GM19397 (cell line): ENCODE measurements at regions not wholly inside any gene's neighbourhood (a gene's known extent, or its start where the extent isn't known, plus 50 kb on each side); places are given as distances from the start of the nearest gene placed in this dataset.

ENCODE experiments used
- ATAC-seq: cut with Tn5 transposase; IDR thresholded peaks from one replicate; pipeline ENCODE4 v1.9.1; 2021; ENCODE audit warnings: mild to moderate bottlenecking, moderate library complexity; ENCODE audit not compliant: unreplicated experiment

- no peak for ATAC-seq
These were observed 204.8 kb upstream of the HS6ST1 start for GRCh38 chr2:128523457-128523856.

- ATAC-seq, result no peak
These were observed 205.5 kb upstream of the HS6ST1 start for GRCh38 chr2:128524183-128524582.

GRCh38 chr2:128525653-128526052 lies 207.0 kb upstream of the HS6ST1 start:
- ATAC-seq, result no peak

- ATAC-seq, result no peak
These were observed 207.8 kb upstream of the HS6ST1 start for GRCh38 chr2:128526455-128526976.

- no peak for ATAC-seq
These were observed 209.5 kb upstream of the HS6ST1 start for GRCh38 chr2:128528133-128528532.

GRCh38 chr2:128530025-128530573 lies 211.4 kb upstream of the HS6ST1 start:
- ATAC-seq, result no peak

GRCh38 chr2:128531856-128532255 lies 213.2 kb upstream of the HS6ST1 start:
- ATAC-seq, result no peak

- no peak for ATAC-seq
These were observed 214.4 kb upstream of the HS6ST1 start for GRCh38 chr2:128533101-128533500.

GRCh38 chr2:128534688-128535392 lies 216.2 kb upstream of the HS6ST1 start:
- ATAC-seq, result no peak

GRCh38 chr2:128535953-128536352 lies 217.3 kb upstream of the HS6ST1 start:
- ATAC-seq, result no peak

- ATAC-seq, result no peak
These were observed 218.4 kb upstream of the HS6ST1 start for GRCh38 chr2:128536925-128537620.

GRCh38 chr2:128537646-128538045 lies 219.0 kb upstream of the HS6ST1 start:
- no peak for ATAC-seq

GRCh38 chr2:128538396-128538795 lies 219.7 kb upstream of the HS6ST1 start:
- ATAC-seq, result no peak

- ATAC-seq, result no peak
These were observed 222.0 kb upstream of the HS6ST1 start for GRCh38 chr2:128540670-128541069.

GRCh38 chr2:128541448-128541847 lies 222.8 kb upstream of the HS6ST1 start:
- no peak for ATAC-seq

- no peak for ATAC-seq
These were observed 224.4 kb upstream of the HS6ST1 start for GRCh38 chr2:128543036-128543435.

- no peak for ATAC-seq
These were observed 225.0 kb upstream of the HS6ST1 start for GRCh38 chr2:128543646-128544045.

GRCh38 chr2:128544321-128545037 lies 225.8 kb upstream of the HS6ST1 start:
- ATAC-seq, result no peak

- no peak for ATAC-seq
These were observed 226.4 kb upstream of the HS6ST1 start for GRCh38 chr2:128545085-128545484.

- ATAC-seq, result no peak
These were observed 227.2 kb upstream of the HS6ST1 start for GRCh38 chr2:128545829-128546228.

GRCh38 chr2:128547667-128548066 lies 229.0 kb upstream of the HS6ST1 start:
- no peak for ATAC-seq
